Lung (tissue), 11 donors: ENCODE measurements at regions not wholly inside any gene's neighbourhood (a gene's known extent, or its start where the extent isn't known, plus 50 kb on each side); places are given as distances from the start of the nearest gene placed in this dataset.

ENCODE experiments used
- ATAC-seq: fragments of 200-7000 bp; cut with Tn5 transposase; one replicate; pipeline ENCODE4 v1.9.1; 2020; ENCODE audit warnings: moderate number of reproducible peaks; ENCODE audit not compliant: insufficient read depth, low FRiP score
- DNase-seq, 3 donors: peaks; one replicate each; pipeline ENCODE4 v3.0.0-alpha.2; 2013 to 2017
- H3K27ac ChIP-seq, 2 donors: one replicate each; pipeline ENCODE4 v1.5.1; 2013; ENCODE audit warnings: mild to moderate bottlenecking in 2 of 2, moderate library complexity in 2 of 2, control low read depth in 1 of 2, inconsistent platforms in 1 of 2, low read depth in 1 of 2, low read length in 1 of 2
- H3K27me3 ChIP-seq, 3 donors: one replicate each; pipeline ENCODE4 v1.5.1; 2013; ENCODE audit warnings: low read length in 2 of 3; ENCODE audit not compliant: control insufficient read depth in 3 of 3, insufficient read depth in 3 of 3
- H3K36me3 ChIP-seq, 4 donors: one replicate each; pipeline ENCODE4 v1.5.1; 2013; ENCODE audit warnings: low read length in 4 of 4, mild to moderate bottlenecking in 1 of 4, moderate library complexity in 1 of 4; ENCODE audit not compliant: control insufficient read depth in 4 of 4, insufficient read depth in 4 of 4
- H3K4me1 ChIP-seq, 5 donors: one replicate each; pipeline ENCODE4 v1.5.1; 2013; ENCODE audit warnings: low read length in 5 of 5, mild to moderate bottlenecking in 2 of 5, moderate library complexity in 1 of 5; ENCODE audit not compliant: control insufficient read depth in 5 of 5, insufficient read depth in 5 of 5
- H3K4me3 ChIP-seq: one replicate; pipeline ENCODE4 v1.5.1; 2013; ENCODE audit warnings: mild to moderate bottlenecking, control low read depth, moderate library complexity
- H3K9ac ChIP-seq, 2 donors: one replicate each; pipeline ENCODE4 v1.5.1; 2013; ENCODE audit warnings: low read length in 2 of 2, control low read depth in 1 of 2; ENCODE audit not compliant: insufficient read depth in 1 of 2
- H3K9me3 ChIP-seq, 4 donors: one replicate each; pipeline ENCODE4 v1.5.1; 2013; ENCODE audit warnings: low read length in 3 of 4, mild to moderate bottlenecking in 1 of 4, moderate library complexity in 1 of 4; ENCODE audit not compliant: control insufficient read depth in 4 of 4, insufficient read depth in 3 of 4
- CTCF ChIP-seq: IDR thresholded peaks from 2 replicates; pipeline ENCODE4 v1.5.1; 2012; ENCODE audit warnings: mild to moderate bottlenecking; ENCODE audit errors: control extremely low read depth, extremely low read depth
- WGBS, 2 donors: extraction: QIAGEN DNeasy Blood & Tissue Kit; methylation state at CpG; one replicate each; pipeline ENCODE4 v1.1.7; 2013; 5-methylcytosine and 5-hydroxymethylcytosine counted together
- donor health status: control.
- donor health status: control.
- donor health status: Bipolar disorder and iron deficiency.
- donor health status: healthy.
- donor health status: DM: yes; HTN: yes; CAD: no.

- DNase-seq (no peak), ATAC-seq (no peak)
- Histone ChIP-seq H3K27ac (no peak overlapping the region), H3K9ac (no peak overlapping the region), H3K9me3 (peaks cover 0 to 4% (median 0%) of the 10 kb centered on the region in 4 donors), H3K36me3 (no peaks in the 10 kb centered on the region), H3K4me3 (no peak overlapping the region), H3K4me1 (no peaks in the 10 kb centered on the region), H3K27me3 (no peaks in the 10 kb centered on the region)
- no peak for TF ChIP-seq CTCF
These were observed 911.5 kb downstream of the GLUD2 start for GRCh38 chrX:121958886-121959285.

GRCh38 chrX:121975671-121976070, 928.3 kb downstream of the GLUD2 start:
- TF ChIP-seq CTCF, result no peak
- Histone ChIP-seq H3K9ac (no peak overlapping the region), H3K4me1 (no peaks in the 10 kb centered on the region), H3K9me3 (peaks cover 0 to 12% (median 2%) of the 10 kb centered on the region in 4 donors), H3K27ac (no peak overlapping the region), H3K27me3 (no peaks in the 10 kb centered on the region), H3K4me3 (no peak overlapping the region), H3K36me3 (no peaks in the 10 kb centered on the region)
- ATAC-seq (no peak), DNase-seq (no peak)
- WGBS, 2 donors, result 74 to 87% methylated on average over 2 of the region's 2 CpGs

- Histone ChIP-seq H3K4me1 (no peaks in the 10 kb centered on the region), H3K4me3 (no peak overlapping the region), H3K36me3 (no peaks in the 10 kb centered on the region), H3K27me3 (no peaks in the 10 kb centered on the region), H3K27ac (no peak overlapping the region), H3K9ac (no peak overlapping the region), H3K9me3 (no peaks in the 10 kb centered on the region)
- no peak for TF ChIP-seq CTCF
- DNase-seq (no peak), ATAC-seq (no peak)
- WGBS, 2 donors, result 80 to 89% methylated on average over 1 of the region's 1 CpG
These were observed 939.8 kb downstream of the GLUD2 start for GRCh38 chrX:121987163-121987562.

GRCh38 chrX:121987835-121988234, 940.4 kb downstream of the GLUD2 start:
- ATAC-seq (no peak), DNase-seq (no peak)
- 81 to 90% methylated on average over 4 of the region's 4 CpGs for WGBS, 2 donors
- Histone ChIP-seq H3K27ac (no peak overlapping the region), H3K4me3 (no peak overlapping the region), H3K9ac (no peak overlapping the region), H3K9me3 (no peaks in the 10 kb centered on the region), H3K4me1 (no peaks in the 10 kb centered on the region), H3K27me3 (no peaks in the 10 kb centered on the region), H3K36me3 (no peaks in the 10 kb centered on the region)
- no peak for TF ChIP-seq CTCF
